Naive thymus-derived CD4-positive, alpha-beta T cell (primary cell): ENCODE measurements at regions not wholly inside any gene's neighbourhood (a gene's known extent, or its start where the extent isn't known, plus 50 kb on each side); places are given as distances from the start of the nearest gene placed in this dataset.

Source experiments
- ATAC-seq: fragments of 150-1000 bp; cut with Tn5 transposase; 2 replicates; pipeline ENCODE4 v1.10.0; 2021; ENCODE audit warnings: mild to moderate bottlenecking, moderate library complexity
- CTCF ChIA-PET: fragments of 350-600 bp; sonication (Branson Sonifier 250); formaldehyde crosslinking; loops from one replicate; lab custom pipeline; 2021; ENCODE audit warnings: antibody characterized with exemption; lab: Charles Lee
- POLR2A ChIA-PET: fragments of 350-600 bp; sonication (Branson Sonifier 250); formaldehyde crosslinking; loops from one replicate; lab custom pipeline; 2021; ENCODE audit warnings: antibody characterized with exemption, inconsistent platforms; lab: Charles Lee
- DNase-seq, 9 donors: peaks; one replicate each; pipeline versions ENCODE4 v3.0.0 to v3.0.0-alpha.2; 2020 to 2022; ENCODE audit warnings: mixed read lengths in 1 of 9
- H3K27ac ChIP-seq: one replicate; pipeline ENCODE4 v1.7.0; 2013; ENCODE audit warnings: mild to moderate bottlenecking, low read depth, low read length, moderate library complexity
- H3K27me3 ChIP-seq, 2 donors: one replicate each; pipeline ENCODE4 v1.7.0; 2013; ENCODE audit warnings: low read length in 2 of 2, mild to moderate bottlenecking in 2 of 2, moderate library complexity in 2 of 2; ENCODE audit not compliant: control insufficient read depth in 2 of 2, insufficient read depth in 2 of 2
- H3K36me3 ChIP-seq, 3 experiments: 1 replicate in 2 of 3; 2 replicates in 1 of 3; pipeline ENCODE4 v1.7.0; 2013; ENCODE audit warnings: low read length in 3 of 3, mild to moderate bottlenecking in 3 of 3, moderate library complexity in 1 of 3; ENCODE audit not compliant: insufficient read depth in 3 of 3, control insufficient read depth in 2 of 3
- H3K4me1 ChIP-seq, 2 donors: one replicate each; pipeline ENCODE4 v1.7.0; 2013; ENCODE audit warnings: low read length in 2 of 2, mild to moderate bottlenecking in 2 of 2, moderate library complexity in 1 of 2; ENCODE audit not compliant: control insufficient read depth in 2 of 2, insufficient read depth in 2 of 2
- H3K4me3 ChIP-seq: 2 replicates; pipeline ENCODE4 v1.7.0; 2013; ENCODE audit warnings: mild to moderate bottlenecking, low read length
- H3K9me3 ChIP-seq, 3 experiments: 1 replicate in 2 of 3; 2 replicates in 1 of 3; pipeline ENCODE4 v1.7.0; 2013; ENCODE audit warnings: low read length in 3 of 3; ENCODE audit not compliant: control insufficient read depth in 2 of 3
- H3K27ac Mint-ChIP-seq, 9 donors: one replicate each; pipeline ENCODE4 v1.8.0; 2020 to 2022; ENCODE audit warnings: mixed read lengths in 9 of 9, mild to moderate bottlenecking in 8 of 9, moderate library complexity in 5 of 9, inconsistent platforms in 2 of 9
- H3K27me3 Mint-ChIP-seq, 5 donors: one replicate each; pipeline ENCODE4 v1.8.0; 2021 to 2022; ENCODE audit warnings: mixed read lengths in 5 of 5, mild to moderate bottlenecking in 1 of 5
- H3K36me3 Mint-ChIP-seq, 5 donors: one replicate each; pipeline ENCODE4 v1.8.0; 2020 to 2022; ENCODE audit warnings: mixed read lengths in 5 of 5, mild to moderate bottlenecking in 3 of 5, inconsistent platforms in 1 of 5
- H3K4me1 Mint-ChIP-seq, 7 donors: one replicate each; pipeline ENCODE4 v1.8.0; 2020 to 2022; ENCODE audit warnings: mixed read lengths in 7 of 7, mild to moderate bottlenecking in 3 of 7, inconsistent platforms in 1 of 7
- H3K4me3 Mint-ChIP-seq, 10 donors: one replicate each; pipeline ENCODE4 v1.8.0; 2020 to 2022; ENCODE audit warnings: mild to moderate bottlenecking in 10 of 10, mixed read lengths in 10 of 10, moderate library complexity in 6 of 10, inconsistent platforms in 2 of 10
- H3K9me3 Mint-ChIP-seq, 11 donors: one replicate each; pipeline ENCODE4 v1.8.0; 2020 to 2022; ENCODE audit warnings: mixed read lengths in 11 of 11, mild to moderate bottlenecking in 4 of 11, inconsistent platforms in 1 of 11, moderate library complexity in 1 of 11
- intact Hi-C, 2 donors: fragments of 100-400 bp; cut with micrococcal nuclease; formaldehyde crosslinking; loops; one replicate each; pipeline ENCODE4 v1.15.1; 2023

- Mint-ChIP-seq H3K27me3 (no peaks in the 10 kb centered on the region), H3K27ac (no peak overlapping the region), H3K4me1 (no peaks in the 10 kb centered on the region), H3K4me3 (no peak overlapping the region), H3K36me3 (peaks cover 0 to 14% (median 0%) of the 10 kb centered on the region in 5 donors), H3K9me3 (peaks cover 0 to 15% (median 0%) of the 10 kb centered on the region in 11 donors)
- H3K9me3 ChIP-seq: no peaks in the 10 kb centered on the region
- intact Hi-C loops: no loop called here
- DNase-seq: no peak
- POLR2A ChIA-PET: no interaction called here
- no peaks in the 10 kb centered on the region for H3K36me3 ChIP-seq
- CTCF ChIA-PET: no interaction called here
- no peaks in the 10 kb centered on the region for H3K27me3 ChIP-seq
- H3K27ac ChIP-seq: no peak overlapping the region
- H3K4me3 ChIP-seq: no peak overlapping the region
- H3K4me1 ChIP-seq: no peaks in the 10 kb centered on the region
- no peak for ATAC-seq
Observed at GRCh38 chrX:74178536-74178935, 125.4 kb upstream of the ZCCHC13 start.

- ChIA-PET CTCF (no interaction called here), POLR2A (no interaction called here)
- Mint-ChIP-seq H3K27ac (no peak overlapping the region), H3K9me3 (peaks cover 0 to 51% (median 11%) of the 10 kb centered on the region in 11 donors), H3K27me3 (no peaks in the 10 kb centered on the region), H3K36me3 (peaks cover 0 to 28% (median 17%) of the 10 kb centered on the region in 5 donors), H3K4me3 (no peak overlapping the region), H3K4me1 (no peaks in the 10 kb centered on the region)
- H3K9me3 ChIP-seq: peaks cover 0 to 10% (median 0%) of the 10 kb centered on the region in 3 experiments
- ATAC-seq (no peak), DNase-seq (no peak)
- H3K36me3 ChIP-seq: no peaks in the 10 kb centered on the region
- no peaks in the 10 kb centered on the region for H3K27me3 ChIP-seq
- intact Hi-C loops: no loop called here
- H3K4me3 ChIP-seq: no peak overlapping the region
- H3K27ac ChIP-seq: no peak overlapping the region
- H3K4me1 ChIP-seq: no peaks in the 10 kb centered on the region
Observed at GRCh38 chrX:74171465-74171864, 132.5 kb upstream of the ZCCHC13 start.

- no peaks in the 10 kb centered on the region for H3K9me3 ChIP-seq
- intact Hi-C loops: no loop called here
- no peaks in the 10 kb centered on the region for H3K36me3 ChIP-seq
- H3K36me3 Mint-ChIP-seq: peaks cover 0 to 18% (median 4%) of the 10 kb centered on the region in 5 donors
- ATAC-seq (no peak), DNase-seq (no peak)
- H3K4me1 Mint-ChIP-seq: no peaks in the 10 kb centered on the region
- no peak overlapping the region for H3K4me3 Mint-ChIP-seq
- H3K4me3 ChIP-seq: no peak overlapping the region
- no peaks in the 10 kb centered on the region for H3K4me1 ChIP-seq
- ChIA-PET POLR2A (no interaction called here), CTCF (no interaction called here)
- no peak overlapping the region for H3K27ac ChIP-seq
- H3K27me3 ChIP-seq: no peaks in the 10 kb centered on the region
- no peak overlapping the region for H3K27ac Mint-ChIP-seq
- H3K27me3 Mint-ChIP-seq: no peaks in the 10 kb centered on the region
- H3K9me3 Mint-ChIP-seq: peaks cover 0 to 9% (median 0%) of the 10 kb centered on the region in 11 donors
Observed at GRCh38 chrX:74162199-74162598, 141.8 kb upstream of the ZCCHC13 start.

- intact Hi-C loops: no loop called here
- Mint-ChIP-seq H3K27me3 (no peaks in the 10 kb centered on the region), H3K4me3 (no peak overlapping the region), H3K36me3 (peaks cover 0 to 18% (median 4%) of the 10 kb centered on the region in 5 donors), H3K9me3 (peaks cover 0 to 13% (median 0%) of the 10 kb centered on the region in 11 donors), H3K4me1 (no peaks in the 10 kb centered on the region), H3K27ac (no peak overlapping the region)
- ChIA-PET CTCF (interaction anchor here (1.0 kb wide), 1 partner anchor 27 kb away, joined by 3 read pairs; no protein-coding TSS in a partner anchor), POLR2A (no interaction called here)
- H3K36me3 ChIP-seq: no peaks in the 10 kb centered on the region
- no peak overlapping the region for H3K4me3 ChIP-seq
- H3K27ac ChIP-seq: no peak overlapping the region
- H3K4me1 ChIP-seq: no peaks in the 10 kb centered on the region
- H3K27me3 ChIP-seq: no peaks in the 10 kb centered on the region
- no peak for ATAC-seq
- DNase-seq: no peak
- H3K9me3 ChIP-seq: no peaks in the 10 kb centered on the region
Observed at GRCh38 chrX:74160816-74161215, 143.2 kb upstream of the ZCCHC13 start.

DNA sequence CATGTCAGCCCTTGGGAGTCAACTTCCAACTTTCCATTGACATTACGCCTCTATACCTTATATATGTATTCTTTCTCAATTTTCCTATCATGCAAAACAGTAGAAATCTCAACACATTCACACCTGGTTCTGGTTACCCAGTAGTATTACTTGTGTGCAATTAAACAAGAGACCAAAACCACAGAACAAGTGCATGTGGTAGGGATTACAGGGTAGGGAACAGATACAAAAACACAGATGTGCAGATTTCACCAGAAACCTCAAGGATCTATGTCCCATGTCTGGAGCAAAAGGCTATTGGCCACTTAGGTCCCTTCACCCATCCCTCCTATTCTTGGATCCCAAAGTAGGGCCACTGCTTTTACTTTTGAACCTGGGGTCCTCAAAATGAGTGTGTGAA is 143.6 kb upstream of the ZCCHC13 start:
- intact Hi-C loops: no loop called here

DNA sequence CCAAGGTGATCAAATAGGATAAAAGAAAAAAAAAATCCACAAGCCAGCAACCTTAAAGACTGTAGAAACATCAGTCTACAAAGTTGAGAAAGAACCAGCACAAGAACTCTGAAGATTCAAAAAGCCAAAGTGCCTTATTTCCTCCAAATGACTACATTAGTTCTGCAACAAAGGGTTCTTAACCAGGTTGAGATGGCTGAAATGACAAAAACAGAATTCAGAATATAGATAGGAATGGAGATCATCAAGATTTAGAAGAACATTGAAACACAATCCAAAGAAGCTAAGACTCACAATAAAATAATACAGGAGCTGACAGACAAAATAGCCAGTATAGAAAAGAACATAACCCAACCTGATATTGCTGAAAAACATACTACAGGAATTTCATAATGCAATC is 156.5 kb upstream of the ZCCHC13 start:
- Histone ChIP-seq H3K36me3 (no peaks in the 10 kb centered on the region), H3K27ac (no peak overlapping the region), H3K27me3 (no peaks in the 10 kb centered on the region), H3K4me3 (no peak overlapping the region), H3K9me3 (no peaks in the 10 kb centered on the region), H3K4me1 (no peaks in the 10 kb centered on the region)
- no peak for ATAC-seq
- H3K27me3 Mint-ChIP-seq: no peaks in the 10 kb centered on the region
- H3K9me3 Mint-ChIP-seq: peaks cover 0 to 5% (median 0%) of the 10 kb centered on the region in 11 donors
- CTCF ChIA-PET: no interaction called here
- no peak overlapping the region for H3K27ac Mint-ChIP-seq
- H3K4me1 Mint-ChIP-seq: peaks cover 0 to 4% (median 0%) of the 10 kb centered on the region in 7 donors
- POLR2A ChIA-PET: no interaction called here
- intact Hi-C loops: no loop called here
- no peak for DNase-seq
- peaks cover 0 to 15% (median 4%) of the 10 kb centered on the region in 5 donors for H3K36me3 Mint-ChIP-seq
- H3K4me3 Mint-ChIP-seq: no peak overlapping the region

More for the DNA sequence above, 143.6 kb upstream of the ZCCHC13 start:
- no peaks in the 10 kb centered on the region for H3K27me3 ChIP-seq
- ATAC-seq: no peak
- no peaks in the 10 kb centered on the region for H3K36me3 ChIP-seq
- H3K4me3 ChIP-seq: no peak overlapping the region
- POLR2A ChIA-PET: no interaction called here
- Mint-ChIP-seq H3K36me3 (peaks cover 0 to 17% (median 4%) of the 10 kb centered on the region in 5 donors), H3K27me3 (no peaks in the 10 kb centered on the region), H3K4me3 (no peak overlapping the region), H3K9me3 (peaks cover 0 to 13% (median 0%) of the 10 kb centered on the region in 11 donors), H3K27ac (no peak overlapping the region), H3K4me1 (no peaks in the 10 kb centered on the region)
- H3K27ac ChIP-seq: no peak overlapping the region
- CTCF ChIA-PET: interaction anchor here (1.0 kb wide), 1 partner anchor 27 kb away, joined by 3 read pairs; no protein-coding TSS in a partner anchor
- H3K9me3 ChIP-seq: no peaks in the 10 kb centered on the region
- H3K4me1 ChIP-seq: no peaks in the 10 kb centered on the region
- no peak for DNase-seq

- no peaks in the 10 kb centered on the region for H3K9me3 ChIP-seq
- no peak for ATAC-seq
Observed at GRCh38 chrX:74138943-74139342, 165.0 kb upstream of the ZCCHC13 start.

More at GRCh38 chrX:74138943-74139342, 165.0 kb upstream of the ZCCHC13 start:
- intact Hi-C loops: loop anchor here (10.0 kb wide), 3 partner anchors 206 to 1894 kb away; no protein-coding TSS in a partner anchor
- Mint-ChIP-seq H3K27me3 (no peaks in the 10 kb centered on the region), H3K4me1 (no peaks in the 10 kb centered on the region), H3K9me3 (no peaks in the 10 kb centered on the region), H3K4me3 (no peak overlapping the region), H3K36me3 (peaks cover 0 to 2% (median 0%) of the 10 kb centered on the region in 5 donors), H3K27ac (no peak overlapping the region)
- H3K27me3 ChIP-seq: no peaks in the 10 kb centered on the region
- ChIA-PET POLR2A (interaction anchor here (0.6 kb wide), 1 partner anchor 1608 kb away, joined by 3 read pairs; no protein-coding TSS in a partner anchor), CTCF (no interaction called here)
- DNase-seq: no peak
- H3K4me3 ChIP-seq: no peak overlapping the region
- H3K36me3 ChIP-seq: no peaks in the 10 kb centered on the region
- H3K4me1 ChIP-seq: no peaks in the 10 kb centered on the region
- no peak overlapping the region for H3K27ac ChIP-seq
